ENCODE measurements at regions not wholly inside any gene's neighbourhood (a gene's known extent, or its start where the extent isn't known, plus 50 kb on each side); places are given as distances from the start of the nearest gene placed in this dataset.

- TF ChIP-seq CTCF (IDR thresholded peaks at IDR 0.05; ENCODE audit: low read depth, low read length) = no peak
- H3K4me3 ChIP-seq (replicated peaks in 1 of 2; ENCODE audit: low read depth in 2 of 2, low read length in 2 of 2) = no peak overlapping the region
- DNase-seq (ENCODE audit: low read depth in 2 of 2) = no peak
Measured at GRCh38 chr7:46661431-46661830, 740.4 kb upstream of the IGFBP3 start.

GRCh38 chr7:46660402-46660980, 739.4 kb upstream of the IGFBP3 start:
- no peak for TF ChIP-seq CTCF (IDR thresholded peaks at IDR 0.05; ENCODE audit: low read depth, low read length)
- no peak overlapping the region for H3K4me3 ChIP-seq (replicated peaks in 1 of 2; ENCODE audit: low read depth in 2 of 2, low read length in 2 of 2)
- peak; percentile 3 to 43 for DNase-seq (ENCODE audit: low read depth in 2 of 2)

- TF ChIP-seq CTCF (IDR thresholded peaks at IDR 0.05; ENCODE audit: low read depth, low read length) = no peak
- no peak for DNase-seq (ENCODE audit: low read depth in 2 of 2)
- H3K4me3 ChIP-seq (replicated peaks in 1 of 2; ENCODE audit: low read depth in 2 of 2, low read length in 2 of 2) = no peak overlapping the region
Measured at GRCh38 chr7:46658281-46658680, 737.2 kb upstream of the IGFBP3 start.

GRCh38 chr7:46654546-46655443, 733.7 kb upstream of the IGFBP3 start:
- no peak overlapping the region for H3K4me3 ChIP-seq (replicated peaks in 1 of 2; ENCODE audit: low read depth in 2 of 2, low read length in 2 of 2)
- no peak for TF ChIP-seq CTCF (IDR thresholded peaks at IDR 0.05; ENCODE audit: low read depth, low read length)
- DNase-seq (ENCODE audit: low read depth in 2 of 2) = peak in 1 of 2 donors; percentile 31

GRCh38 chr7:46653848-46654247, 732.8 kb upstream of the IGFBP3 start:
- TF ChIP-seq CTCF (IDR thresholded peaks at IDR 0.05; ENCODE audit: low read depth, low read length) = no peak
- no peak for DNase-seq (ENCODE audit: low read depth in 2 of 2)
- no peak overlapping the region for H3K4me3 ChIP-seq (replicated peaks in 1 of 2; ENCODE audit: low read depth in 2 of 2, low read length in 2 of 2)

- DNase-seq (ENCODE audit: low read depth in 2 of 2) = no peak
- no peak for TF ChIP-seq CTCF (IDR thresholded peaks at IDR 0.05; ENCODE audit: low read depth, low read length)
- H3K4me3 ChIP-seq (replicated peaks in 1 of 2; ENCODE audit: low read depth in 2 of 2, low read length in 2 of 2) = no peak overlapping the region
Measured at GRCh38 chr7:46652317-46652716, 731.2 kb upstream of the IGFBP3 start.
